ENCODE measurements at regions not wholly inside any gene's neighbourhood (a gene's known extent, or its start where the extent isn't known, plus 50 kb on each side); places are given as distances from the start of the nearest gene placed in this dataset.

GRCh38 chr20:24870881-24871280 lies 78.2 kb upstream of the CST7 start:
- in situ Hi-C loops (cut with MboI; ENCODE audit: low sequenced_read_pairs in 4 of 4) = no loop called here
- no peak overlapping the region for H3K4me3 ChIP-seq
- H3K36me3 ChIP-seq = no peaks in the 10 kb centered on the region
- ATAC-seq (no peak), DNase-seq (no peak)
- no peaks in the 10 kb centered on the region for H3K4me1 ChIP-seq
- intact Hi-C loops (cut with DNase I; ENCODE audit: low total_unique reads) = no loop called here
- no peaks in the 10 kb centered on the region for H3K9me3 ChIP-seq
- H3K27me3 ChIP-seq = no peaks in the 10 kb centered on the region
- TF ChIP-seq CTCF (IDR thresholded peaks at IDR 0.05 in 4 of 5, conservative IDR thresholded peaks at IDR 0.05 in 1 of 5) (no peak), POLR2A (IDR thresholded peaks at IDR 0.05) (no peak)
- H3K27ac ChIP-seq = no peak overlapping the region

- no peaks in the 10 kb centered on the region for H3K4me1 ChIP-seq
- no peaks in the 10 kb centered on the region for H3K27me3 ChIP-seq
- ATAC-seq (no peak), DNase-seq (no peak)
- H3K4me3 ChIP-seq = no peak overlapping the region
- H3K36me3 ChIP-seq = no peaks in the 10 kb centered on the region
- no peaks in the 10 kb centered on the region for H3K9me3 ChIP-seq
- intact Hi-C loops (cut with DNase I; ENCODE audit: low total_unique reads) = no loop called here
- no peak for TF ChIP-seq CTCF (IDR thresholded peaks at IDR 0.05 in 4 of 5, conservative IDR thresholded peaks at IDR 0.05 in 1 of 5)
- TF ChIP-seq POLR2A (IDR thresholded peaks at IDR 0.05) = no peak
- H3K27ac ChIP-seq = no peak overlapping the region
- in situ Hi-C loops (cut with MboI; ENCODE audit: low sequenced_read_pairs in 4 of 4) = no loop called here
Observed at GRCh38 chr20:24871480-24872213, 77.4 kb upstream of the CST7 start.

GRCh38 chr20:24872291-24873024 lies 76.6 kb upstream of the CST7 start:
- Histone ChIP-seq H3K4me3 (no peak overlapping the region), H3K9me3 (no peaks in the 10 kb centered on the region), H3K4me1 (no peaks in the 10 kb centered on the region), H3K27ac (no peak overlapping the region), H3K36me3 (no peaks in the 10 kb centered on the region), H3K27me3 (no peaks in the 10 kb centered on the region)
- intact Hi-C loops (cut with DNase I; ENCODE audit: low total_unique reads) (no loop called here), in situ Hi-C loops (cut with MboI; ENCODE audit: low sequenced_read_pairs in 4 of 4) (no loop called here)
- ATAC-seq (no peak), DNase-seq (no peak)
- TF ChIP-seq POLR2A (IDR thresholded peaks at IDR 0.05) (no peak), CTCF (IDR thresholded peaks at IDR 0.05 in 4 of 5, conservative IDR thresholded peaks at IDR 0.05 in 1 of 5) (no peak)

GRCh38 chr20:24873025-24873620 lies 75.9 kb upstream of the CST7 start:
- TF ChIP-seq POLR2A (IDR thresholded peaks at IDR 0.05) (no peak), CTCF (IDR thresholded peaks at IDR 0.05 in 4 of 5, conservative IDR thresholded peaks at IDR 0.05 in 1 of 5) (no peak)
- intact Hi-C loops (cut with DNase I; ENCODE audit: low total_unique reads) (no loop called here), in situ Hi-C loops (cut with MboI; ENCODE audit: low sequenced_read_pairs in 4 of 4) (no loop called here)
- Histone ChIP-seq H3K27me3 (no peaks in the 10 kb centered on the region), H3K36me3 (no peaks in the 10 kb centered on the region), H3K27ac (no peak overlapping the region), H3K9me3 (no peaks in the 10 kb centered on the region), H3K4me3 (no peak overlapping the region), H3K4me1 (no peaks in the 10 kb centered on the region)
- ATAC-seq = no peak
- DNase-seq = no peak
